Ishikawa (cell line): ENCODE measurements at regions not wholly inside any gene's neighbourhood (a gene's known extent, or its start where the extent isn't known, plus 50 kb on each side); places are given as distances from the start of the nearest gene placed in this dataset.

Experiments
- EP300 ChIP-seq: IDR thresholded peaks from 2 replicates; pipeline ENCODE4 v1.6.1; 2012; ENCODE audit warnings: borderline replicate concordance
- REST ChIP-seq: IDR thresholded peaks from 2 replicates; pipeline ENCODE4 v1.6.1; 2012; ENCODE audit warnings: low read depth, mild to moderate bottlenecking
- TCF12 ChIP-seq: IDR thresholded peaks from 2 replicates; pipeline ENCODE4 v1.6.1; 2012; ENCODE audit warnings: low read depth
- YY1 ChIP-seq: IDR thresholded peaks from 2 replicates; pipeline ENCODE4 v1.6.1; 2012; ENCODE audit warnings: low read depth

- TF ChIP-seq EP300, result no peak
- no peak for TF ChIP-seq YY1
- no peak for TF ChIP-seq TCF12
- TF ChIP-seq REST, result no peak
Observed at GRCh38 chr20:51210084-51210483, 187.2 kb upstream of the KCNG1 start.
